ENCODE measurements at regions not wholly inside any gene's neighbourhood (a gene's known extent, or its start where the extent isn't known, plus 50 kb on each side); places are given as distances from the start of the nearest gene placed in this dataset.

DNA sequence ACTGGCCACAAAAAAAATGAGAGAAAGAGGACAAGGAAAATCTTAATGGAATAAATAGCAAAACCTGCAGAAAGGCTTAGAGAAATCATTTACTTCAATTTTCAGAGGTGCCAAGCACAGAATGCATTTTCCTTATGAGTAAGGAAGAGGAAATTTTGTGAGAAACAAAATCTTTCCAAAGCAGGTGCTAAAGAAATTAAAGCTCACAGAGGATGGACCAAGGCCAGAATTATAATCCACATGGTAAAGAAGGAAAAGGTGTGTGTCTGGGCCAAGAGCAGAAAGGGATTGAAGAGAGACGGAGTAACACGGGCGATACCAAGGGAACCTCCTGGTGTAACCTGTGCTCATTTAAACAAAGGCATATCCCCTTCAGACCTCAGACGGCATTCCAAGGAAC, 340.0 kb upstream of the NFIA start:
- Histone ChIP-seq H4K8ac (replicated peaks; ENCODE audit: insufficient read length, low read depth, low read length) (no peak overlapping the region), H3K79me2 (ENCODE audit: insufficient read depth, low read length) (no peaks in the 10 kb centered on the region), H3K27ac (ENCODE audit: insufficient read length, low read depth, low read length) (no peak overlapping the region), H4K20me1 (ENCODE audit: control insufficient read depth, insufficient read depth, insufficient read length) (no peaks in the 10 kb centered on the region), H3K14ac (ENCODE audit: insufficient read depth, low read length) (no peak overlapping the region), H3K9ac (ENCODE audit: extremely low read depth, insufficient read length, low read length) (no peak overlapping the region), H3K79me1 (ENCODE audit: insufficient read depth, low read depth, low read length, poor library complexity, severe bottlenecking) (no peaks in the 10 kb centered on the region), H3K27me3 (ENCODE audit: insufficient read depth, low read length) (no peaks in the 10 kb centered on the region), H4K5ac (ENCODE audit: insufficient read length, low read depth, low read length) (no peak overlapping the region), H3K4me1 (ENCODE audit: insufficient read depth, low read length) (no peaks in the 10 kb centered on the region), H3K4ac (ENCODE audit: low read depth, low read length) (no peak overlapping the region), H3K4me2 (ENCODE audit: insufficient read depth, insufficient read length, low read length) (no peak overlapping the region), H2BK12ac (ENCODE audit: insufficient read length, low read depth, low read length) (no peak overlapping the region), H3K56ac (ENCODE audit: insufficient read length, low read depth, low read length) (no peak overlapping the region), H2BK20ac (ENCODE audit: low read depth, low read length, poor library complexity, severe bottlenecking) (no peak overlapping the region), H3K23me2 (ENCODE audit: insufficient read length, low read depth, low read length, poor library complexity, severe bottlenecking) (no peaks in the 10 kb centered on the region), H2BK120ac (ENCODE audit: low read depth, low read length, poor library complexity, severe bottlenecking) (no peak overlapping the region), H3K23ac (ENCODE audit: insufficient read length, low read depth, low read length) (no peak overlapping the region), H2BK5ac (ENCODE audit: insufficient read length, low read length) (no peak overlapping the region), H2BK15ac (ENCODE audit: low read depth, low read length) (no peak overlapping the region), H4K91ac (ENCODE audit: insufficient read length, low read depth, low read length) (no peak overlapping the region), H2AK5ac (ENCODE audit: insufficient read length, low read length) (no peak overlapping the region), H3K18ac (ENCODE audit: insufficient read length, low read depth, low read length) (no peak overlapping the region), H2AFZ (ENCODE audit: low read length) (no peak overlapping the region), H3K9me3 (ENCODE audit: control insufficient read depth, low read depth, low read length) (no peaks in the 10 kb centered on the region), H3T11ph (ENCODE audit: low read length) (no peak overlapping the region)
- Mint-ChIP-seq H3K4me3 (no peak overlapping the region), H3K9me3 (no peaks in the 10 kb centered on the region), H3K4me1 (no peaks in the 10 kb centered on the region), H3K36me3 (ENCODE audit: insufficient read depth in 1 of 3, low read depth in 3 of 3) (no peaks in the 10 kb centered on the region), H3K27me3 (ENCODE audit: low read depth) (no peaks in the 10 kb centered on the region), H3K27ac (no peak overlapping the region)
- no peak for DNase-seq
- no CpG with 5 or more reads among the region's 4 CpGs for WGBS (ENCODE audit: extremely low coverage, insufficient read length, low lambda C conversion rate)
- TF ChIP-seq, protein P1, sequence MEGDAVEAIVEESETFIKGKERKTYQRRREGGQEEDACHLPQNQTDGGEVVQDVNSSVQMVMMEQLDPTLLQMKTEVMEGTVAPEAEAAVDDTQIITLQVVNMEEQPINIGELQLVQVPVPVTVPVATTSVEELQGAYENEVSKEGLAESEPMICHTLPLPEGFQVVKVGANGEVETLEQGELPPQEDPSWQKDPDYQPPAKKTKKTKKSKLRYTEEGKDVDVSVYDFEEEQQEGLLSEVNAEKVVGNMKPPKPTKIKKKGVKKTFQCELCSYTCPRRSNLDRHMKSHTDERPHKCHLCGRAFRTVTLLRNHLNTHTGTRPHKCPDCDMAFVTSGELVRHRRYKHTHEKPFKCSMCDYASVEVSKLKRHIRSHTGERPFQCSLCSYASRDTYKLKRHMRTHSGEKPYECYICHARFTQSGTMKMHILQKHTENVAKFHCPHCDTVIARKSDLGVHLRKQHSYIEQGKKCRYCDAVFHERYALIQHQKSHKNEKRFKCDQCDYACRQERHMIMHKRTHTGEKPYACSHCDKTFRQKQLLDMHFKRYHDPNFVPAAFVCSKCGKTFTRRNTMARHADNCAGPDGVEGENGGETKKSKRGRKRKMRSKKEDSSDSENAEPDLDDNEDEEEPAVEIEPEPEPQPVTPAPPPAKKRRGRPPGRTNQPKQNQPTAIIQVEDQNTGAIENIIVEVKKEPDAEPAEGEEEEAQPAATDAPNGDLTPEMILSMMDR (conservative IDR thresholded peaks at IDR 0.05) = no peak
